Tibial nerve (tissue), 4 donors: ENCODE measurements at regions not wholly inside any gene's neighbourhood (a gene's known extent, or its start where the extent isn't known, plus 50 kb on each side); places are given as distances from the start of the nearest gene placed in this dataset.

ENCODE experiments used
- DNase-seq, 2 donors: peaks; one replicate each; pipeline ENCODE4 v3.0.0-alpha.2; 2019; ENCODE audit warnings: low spot score in 2 of 2
- H3K27ac ChIP-seq, 4 donors: fragments of 200-600 bp; sonication (generic) in 3 of 4; one replicate each; pipeline ENCODE4 v1.5.1; 2017 to 2019; ENCODE audit warnings: mild to moderate bottlenecking in 1 of 4
- H3K27me3 ChIP-seq, 2 donors: fragments of 200-600 bp; sonication (generic) in 1 of 2; one replicate each; pipeline versions ENCODE4 v1.5.1 to v1.6.0; 2017 to 2019
- H3K36me3 ChIP-seq, 3 donors: fragments of 200-600 bp; sonication (generic); one replicate each; pipeline ENCODE4 v1.5.1; 2018 to 2019
- H3K4me1 ChIP-seq, 4 donors: fragments of 200-600 bp; sonication (generic) in 3 of 4; one replicate each; pipeline ENCODE4 v1.5.1; 2017 to 2019
- H3K4me3 ChIP-seq, 4 donors: fragments of 200-600 bp; sonication (generic) in 3 of 4; one replicate each; pipeline ENCODE4 v1.5.1; 2017 to 2019; ENCODE audit warnings: mild to moderate bottlenecking in 1 of 4, moderate library complexity in 1 of 4
- H3K9me3 ChIP-seq, 4 donors: fragments of 200-600 bp; sonication (generic) in 3 of 4; one replicate each; pipeline ENCODE4 v1.5.1; 2017 to 2019
- EP300 ChIP-seq, 2 donors: sonication (generic); formaldehyde crosslinking; IDR thresholded peaks; one replicate each; pipeline ENCODE4 v1.6.1; 2017; ENCODE audit warnings: antibody characterized with exemption in 2 of 2, mild to moderate bottlenecking in 1 of 2
- POLR2A ChIP-seq, 2 donors: fragments of 450-650 bp; IDR thresholded peaks; one replicate each; pipeline ENCODE4 v1.6.1; 2017; ENCODE audit warnings: antibody characterized with exemption in 2 of 2, mild to moderate bottlenecking in 2 of 2, moderate library complexity in 2 of 2
- WGBS, 2 donors: methylation state at CpG; one replicate each; pipeline ENCODE4 v1.1.5; 2018; 5-methylcytosine and 5-hydroxymethylcytosine counted together
- TF ChIP-seq, protein P1 (sequence below), 5 experiments: fragments of 200-600 bp in 3 of 5; fragments of 450-650 bp in 2 of 5; sonication (generic) in 3 of 5; IDR thresholded peaks; one replicate each; pipeline ENCODE4 v1.5.1; 2016 to 2019; ENCODE audit warnings: antibody characterized with exemption in 5 of 5, mild to moderate bottlenecking in 3 of 5, moderate library complexity in 2 of 5

DNA sequence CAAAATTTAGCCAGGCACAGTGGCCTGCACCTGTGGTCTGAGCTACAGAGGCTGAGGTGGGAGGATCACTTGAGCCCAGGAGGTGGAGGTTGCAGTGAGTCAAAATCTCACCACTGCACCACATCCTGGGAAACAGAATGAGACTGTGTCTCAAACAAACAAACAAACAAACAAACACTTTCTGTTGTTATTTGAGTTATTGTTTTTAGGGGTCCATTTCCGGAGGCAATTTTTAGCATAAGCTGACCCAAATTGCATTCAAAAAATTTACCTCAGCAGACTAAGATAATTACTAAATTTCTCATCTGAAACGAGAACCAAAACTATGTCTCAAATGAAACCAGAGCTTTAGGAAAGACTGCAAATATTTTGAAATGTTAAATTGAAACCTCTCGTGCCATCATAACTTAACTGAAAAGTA lies 1485.1 kb downstream of the EFNA5 start:
- no peaks in the 10 kb centered on the region for H3K4me1 ChIP-seq
- no peak overlapping the region for H3K27ac ChIP-seq
- TF ChIP-seq EP300 (IDR thresholded peaks at IDR 0.05) (no peak), POLR2A (IDR thresholded peaks at IDR 0.05) (no peak)
- TF ChIP-seq, protein P1, sequence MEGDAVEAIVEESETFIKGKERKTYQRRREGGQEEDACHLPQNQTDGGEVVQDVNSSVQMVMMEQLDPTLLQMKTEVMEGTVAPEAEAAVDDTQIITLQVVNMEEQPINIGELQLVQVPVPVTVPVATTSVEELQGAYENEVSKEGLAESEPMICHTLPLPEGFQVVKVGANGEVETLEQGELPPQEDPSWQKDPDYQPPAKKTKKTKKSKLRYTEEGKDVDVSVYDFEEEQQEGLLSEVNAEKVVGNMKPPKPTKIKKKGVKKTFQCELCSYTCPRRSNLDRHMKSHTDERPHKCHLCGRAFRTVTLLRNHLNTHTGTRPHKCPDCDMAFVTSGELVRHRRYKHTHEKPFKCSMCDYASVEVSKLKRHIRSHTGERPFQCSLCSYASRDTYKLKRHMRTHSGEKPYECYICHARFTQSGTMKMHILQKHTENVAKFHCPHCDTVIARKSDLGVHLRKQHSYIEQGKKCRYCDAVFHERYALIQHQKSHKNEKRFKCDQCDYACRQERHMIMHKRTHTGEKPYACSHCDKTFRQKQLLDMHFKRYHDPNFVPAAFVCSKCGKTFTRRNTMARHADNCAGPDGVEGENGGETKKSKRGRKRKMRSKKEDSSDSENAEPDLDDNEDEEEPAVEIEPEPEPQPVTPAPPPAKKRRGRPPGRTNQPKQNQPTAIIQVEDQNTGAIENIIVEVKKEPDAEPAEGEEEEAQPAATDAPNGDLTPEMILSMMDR (IDR thresholded peaks at IDR 0.05) = no peak
- no peak overlapping the region for H3K4me3 ChIP-seq
- no peaks in the 10 kb centered on the region for H3K36me3 ChIP-seq
- 76 to 88% methylated on average over 3 of the region's 3 CpGs for WGBS, 2 donors
- no peaks in the 10 kb centered on the region for H3K9me3 ChIP-seq
- H3K27me3 ChIP-seq = no peaks in the 10 kb centered on the region
- no peak for DNase-seq

DNA sequence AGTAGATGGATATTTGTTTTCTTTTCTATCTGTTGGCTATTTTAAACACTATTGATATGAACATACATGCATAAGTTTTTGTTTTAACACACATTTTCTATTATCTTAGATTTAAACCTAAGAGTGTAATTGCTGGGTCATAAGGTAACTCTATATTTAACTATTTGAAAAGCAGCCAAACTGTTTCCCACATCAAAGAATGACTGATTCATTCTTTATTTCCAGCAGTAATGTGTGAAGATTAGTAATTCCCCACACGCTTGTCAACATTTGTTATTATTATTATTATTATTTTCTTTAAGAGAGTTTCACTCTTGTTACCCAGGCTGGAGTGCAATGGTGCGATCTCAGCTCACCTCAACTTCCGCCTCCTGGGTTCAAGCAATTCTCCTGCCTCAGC lies 1495.8 kb downstream of the EFNA5 start:
- Histone ChIP-seq H3K27me3 (no peaks in the 10 kb centered on the region), H3K9me3 (peaks cover 0 to 9% (median 0%) of the 10 kb centered on the region in 4 donors), H3K4me1 (no peaks in the 10 kb centered on the region), H3K4me3 (no peak overlapping the region), H3K36me3 (no peaks in the 10 kb centered on the region), H3K27ac (no peak overlapping the region)
- no peak for TF ChIP-seq EP300 (IDR thresholded peaks at IDR 0.05)
- no peak for TF ChIP-seq POLR2A (IDR thresholded peaks at IDR 0.05)
- TF ChIP-seq, protein P1 (IDR thresholded peaks at IDR 0.05) = no peak
- 85 to 88% methylated on average over 3 of the region's 3 CpGs for whole genome bisulfite sequencing, 2 donors
- no peak for DNase-seq

DNA sequence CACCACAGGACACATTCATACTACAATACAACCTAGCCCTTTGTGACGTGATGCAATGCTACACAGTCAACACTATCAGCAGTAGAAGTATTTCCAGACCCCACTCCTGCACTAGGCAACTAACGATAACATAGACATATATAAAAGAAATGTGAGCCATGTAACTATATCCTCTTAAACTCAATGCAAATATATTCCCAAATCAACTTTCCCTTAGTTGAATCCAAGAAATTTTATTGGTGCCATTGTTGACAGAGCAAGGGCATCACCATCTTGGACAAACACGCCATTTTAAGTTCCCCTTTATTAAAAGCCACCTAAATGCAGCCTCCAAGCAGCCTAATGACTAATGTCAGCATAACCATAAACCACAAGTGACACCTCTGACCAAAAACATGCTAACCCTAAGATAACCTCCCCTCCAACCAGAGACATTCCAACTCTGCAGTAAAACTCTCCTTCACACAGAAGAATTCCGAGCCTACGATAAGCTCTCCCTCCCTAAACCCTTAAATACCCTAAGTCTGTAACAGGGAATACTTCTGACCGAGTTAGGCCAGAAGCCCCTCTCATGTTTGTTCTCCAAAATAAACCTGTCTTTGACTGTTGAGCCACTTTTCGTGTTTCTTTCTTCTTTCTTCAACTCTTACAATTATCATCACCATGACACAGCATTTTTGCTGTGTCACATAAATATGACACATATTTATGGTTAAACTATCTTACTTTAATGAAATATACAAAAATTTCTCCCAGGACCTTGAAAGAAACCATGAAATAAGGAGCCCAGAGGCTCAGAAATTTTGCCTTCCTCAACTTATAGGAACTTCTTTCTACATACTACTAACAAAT lies 1497.8 kb downstream of the EFNA5 start:
- Histone ChIP-seq H3K27ac (no peak overlapping the region), H3K36me3 (no peaks in the 10 kb centered on the region), H3K4me3 (no peak overlapping the region), H3K9me3 (peaks cover 0 to 4% (median 0%) of the 10 kb centered on the region in 4 donors), H3K27me3 (no peaks in the 10 kb centered on the region), H3K4me1 (no peaks in the 10 kb centered on the region)
- WGBS, 2 donors = 85 to 89% methylated on average over 7 of the region's 7 CpGs
- TF ChIP-seq, protein P1 (IDR thresholded peaks at IDR 0.05) = no peak
- DNase-seq = no peak

DNA sequence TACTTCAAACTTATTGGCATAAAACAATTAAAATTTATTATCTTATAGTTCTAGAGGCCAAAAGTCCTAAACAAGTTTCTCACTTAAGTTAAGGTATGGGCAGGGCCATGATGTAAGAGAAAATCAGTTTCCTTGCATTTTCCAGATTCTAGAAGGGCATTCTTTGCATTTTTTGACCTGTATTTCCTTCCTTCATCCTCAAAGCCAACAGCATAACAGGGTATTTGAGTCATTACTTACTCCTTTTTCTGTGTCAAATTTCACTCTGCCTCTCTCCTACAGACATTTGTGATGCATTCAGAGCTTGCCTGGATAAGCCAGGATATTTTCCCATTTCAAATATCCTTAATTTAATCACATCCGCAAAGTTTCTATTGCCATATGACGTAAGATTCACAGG lies 1499.0 kb downstream of the EFNA5 start:
- Histone ChIP-seq H3K27me3 (no peaks in the 10 kb centered on the region), H3K9me3 (no peaks in the 10 kb centered on the region), H3K4me1 (no peaks in the 10 kb centered on the region), H3K27ac (no peak overlapping the region), H3K36me3 (no peaks in the 10 kb centered on the region), H3K4me3 (no peak overlapping the region)
- no peak for DNase-seq
- TF ChIP-seq EP300 (IDR thresholded peaks at IDR 0.05) (no peak), POLR2A (IDR thresholded peaks at IDR 0.05) (no peak)
- TF ChIP-seq, protein P1 (IDR thresholded peaks at IDR 0.05) = no peak
- 96 to 97% methylated on average over 2 of the region's 2 CpGs for WGBS, 2 donors

DNA sequence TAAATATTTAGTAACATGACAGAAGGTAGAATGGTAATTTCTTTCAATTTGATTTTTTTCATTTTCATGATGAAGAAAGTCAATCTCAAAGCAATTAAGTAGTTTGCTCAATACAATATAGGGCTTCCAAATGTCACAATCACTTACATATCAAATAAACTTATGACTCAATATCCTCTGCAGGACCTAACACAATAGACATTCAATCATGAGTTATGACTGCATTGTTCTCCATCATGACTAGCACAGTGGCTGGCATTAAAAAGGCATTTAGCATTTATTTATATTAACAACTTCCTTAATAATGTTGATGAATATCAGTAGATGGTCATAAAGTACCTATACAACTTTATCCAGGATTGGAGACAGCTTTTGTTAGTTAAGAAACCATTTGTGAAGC lies 1499.6 kb downstream of the EFNA5 start:
- H3K9me3 ChIP-seq = no peaks in the 10 kb centered on the region
- TF ChIP-seq EP300 (IDR thresholded peaks at IDR 0.05) = no peak
- TF ChIP-seq, protein P1 (IDR thresholded peaks at IDR 0.05) = no peak
- no peak for TF ChIP-seq POLR2A (IDR thresholded peaks at IDR 0.05)
- no peaks in the 10 kb centered on the region for H3K27me3 ChIP-seq
- H3K4me3 ChIP-seq = no peak overlapping the region
- no peak for DNase-seq
- no peaks in the 10 kb centered on the region for H3K36me3 ChIP-seq
- H3K4me1 ChIP-seq = no peaks in the 10 kb centered on the region
- no peak overlapping the region for H3K27ac ChIP-seq
